ENCODE measurements at regions not wholly inside any gene's neighbourhood (a gene's known extent, or its start where the extent isn't known, plus 50 kb on each side); places are given as distances from the start of the nearest gene placed in this dataset.

DNA sequence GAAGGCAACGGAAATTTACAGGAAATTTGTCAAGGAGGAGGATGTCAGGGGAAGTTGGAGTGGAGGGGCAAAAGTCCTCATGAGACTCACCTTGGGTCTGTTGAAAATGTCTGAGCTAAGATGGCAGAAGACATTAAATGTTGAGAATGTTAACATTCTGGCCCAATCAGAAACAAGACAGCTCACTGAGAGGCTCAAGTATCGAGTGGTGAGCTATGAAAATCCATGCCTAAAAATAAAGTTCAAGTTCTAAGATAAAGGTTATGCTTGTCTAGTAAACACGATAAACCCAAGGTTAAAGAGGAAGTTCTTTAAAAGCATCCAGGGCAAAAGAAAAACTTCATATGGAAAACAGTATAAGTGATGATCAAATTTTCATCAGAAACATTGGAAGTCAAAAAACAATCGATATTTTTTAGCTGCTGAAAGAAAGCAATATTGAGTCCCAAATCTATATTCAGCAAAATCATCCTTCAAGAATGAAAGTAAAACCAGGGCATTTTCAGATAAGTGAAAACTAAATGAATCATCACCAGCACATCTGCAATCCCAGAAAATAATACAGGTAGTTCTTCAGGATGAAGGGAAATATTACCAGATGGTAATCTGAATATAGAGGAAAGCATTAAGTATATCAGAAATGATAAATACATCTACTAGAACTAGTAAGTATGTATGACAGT lies 462.4 kb downstream of the TLL1 start:
- no peaks in the 10 kb centered on the region for H3K4me1 ChIP-seq (replicated peaks in 1 of 4; ENCODE audit: control insufficient read depth in 3 of 4, insufficient read depth in 4 of 4, low read length in 3 of 4)
- H2AK5ac ChIP-seq (ENCODE audit: low read depth, low read length), result no peak overlapping the region
- no peak overlapping the region for H3K4ac ChIP-seq (replicated peaks; ENCODE audit: insufficient read length, low read depth, low read length)
- no peak overlapping the region for H3K18ac ChIP-seq (ENCODE audit: extremely low read depth, low read length)
- no peaks in the 10 kb centered on the region for H3K79me1 ChIP-seq (ENCODE audit: low read depth, low read length)
- no peaks in the 10 kb centered on the region for H3K79me2 ChIP-seq (ENCODE audit: control insufficient read depth in 1 of 2, insufficient read depth in 2 of 2, low read length in 2 of 2)
- no peak overlapping the region for H3K56ac ChIP-seq (replicated peaks; ENCODE audit: insufficient read length, low read depth, low read length)
- WGBS, 2 experiments (ENCODE audit: extremely low coverage in 1 of 2, insufficient coverage in 1 of 2, insufficient read length in 1 of 2, insufficient replicate concordance in 2 of 2, low coverage in 1 of 2, low lambda C conversion rate in 2 of 2, missing lambda C conversion rate in 1 of 2), result 86% methylated on average over 4 of the region's 4 CpGs; no CpG with 5 or more reads in 1 of the 2 experiments
- H3K36me3 ChIP-seq (ENCODE audit: control insufficient read depth in 2 of 4, insufficient read depth in 4 of 4, low read length in 3 of 4), result no peaks in the 10 kb centered on the region
- no peaks in the 10 kb centered on the region for H3K23me2 ChIP-seq (ENCODE audit: low read depth, low read length)
- no peaks in the 10 kb centered on the region for H3K9me3 ChIP-seq (ENCODE audit: insufficient read depth in 2 of 2, low read depth in 1 of 2, low read length in 1 of 2)
- no peak overlapping the region for H3K23ac ChIP-seq (ENCODE audit: insufficient read length)
- H3K14ac ChIP-seq (ENCODE audit: insufficient read length), result no peak overlapping the region
- POLR2A ChIA-PET (ENCODE audit: partially characterized antibody), result no interaction called here
- no peak overlapping the region for H4K91ac ChIP-seq (replicated peaks; ENCODE audit: insufficient read length, low read length)
- no peaks in the 10 kb centered on the region for H3K27me3 ChIP-seq (replicated peaks in 1 of 4; ENCODE audit: control insufficient read depth in 3 of 4, extremely low read depth in 1 of 4, insufficient read depth in 3 of 4, low read length in 3 of 4)
- TF ChIP-seq CBX8 (IDR thresholded peaks at IDR 0.05; ENCODE audit: borderline replicate concordance, low read depth, low read length), result no peak
- TF ChIP-seq TCF12 (IDR thresholded peaks at IDR 0.05; ENCODE audit: low read depth, low read length), result no peak
- TF ChIP-seq TAF1 (IDR thresholded peaks at IDR 0.05; ENCODE audit: low read depth, low read length), result no peak
- TF ChIP-seq RXRA (IDR thresholded peaks at IDR 0.05; ENCODE audit: insufficient read depth, low read depth, low read length), result no peak
- H4K20me1 ChIP-seq (replicated peaks in 1 of 2; ENCODE audit: control insufficient read depth in 1 of 2, insufficient read depth in 2 of 2, low read length in 2 of 2), result no peaks in the 10 kb centered on the region
- H4K5ac ChIP-seq (ENCODE audit: insufficient read length, low read depth, low read length), result no peak overlapping the region
- no peak overlapping the region for H3K4me3 ChIP-seq (ENCODE audit: extremely low read depth in 1 of 4, insufficient read depth in 2 of 4, low read depth in 3 of 4, low read length in 4 of 4)
- DNase-seq (ENCODE audit: low read depth in 1 of 2, low spot score in 2 of 2), result no peak
- H2BK5ac ChIP-seq (ENCODE audit: low read depth, low read length), result no peak overlapping the region
- no peak overlapping the region for H3K4me2 ChIP-seq (ENCODE audit: insufficient read depth in 1 of 2, low read depth in 2 of 2, low read length in 2 of 2)
- H2BK120ac ChIP-seq (replicated peaks; ENCODE audit: low read depth, low read length), result no peak overlapping the region
- no peak overlapping the region for H2AFZ ChIP-seq (ENCODE audit: low read length)
- FAIRE-seq, result no peak
- no peak overlapping the region for H3K27ac ChIP-seq (ENCODE audit: low read depth, low read length)
- no peak overlapping the region for H2BK20ac ChIP-seq (ENCODE audit: low read length)
- H3K9ac ChIP-seq (replicated peaks in 1 of 4; ENCODE audit: extremely low read depth in 1 of 4, low read depth in 3 of 4, low read length in 3 of 4), result no peak overlapping the region
- no peak overlapping the region for H4K8ac ChIP-seq (ENCODE audit: extremely low read depth, insufficient read depth, low read length)
- H2BK12ac ChIP-seq (ENCODE audit: low read depth, low read length), result no peak overlapping the region
- CTCF ChIA-PET (ENCODE audit: partially characterized antibody), result interaction anchor here (1.0 kb wide), 1 partner anchor 10 kb away, joined by 3 read pairs; no protein-coding TSS in a partner anchor
- H2BK15ac ChIP-seq (ENCODE audit: low read length), result no peak overlapping the region
